ENCODE measurements at regions not wholly inside any gene's neighbourhood (a gene's known extent, or its start where the extent isn't known, plus 50 kb on each side); places are given as distances from the start of the nearest gene placed in this dataset.

DNA sequence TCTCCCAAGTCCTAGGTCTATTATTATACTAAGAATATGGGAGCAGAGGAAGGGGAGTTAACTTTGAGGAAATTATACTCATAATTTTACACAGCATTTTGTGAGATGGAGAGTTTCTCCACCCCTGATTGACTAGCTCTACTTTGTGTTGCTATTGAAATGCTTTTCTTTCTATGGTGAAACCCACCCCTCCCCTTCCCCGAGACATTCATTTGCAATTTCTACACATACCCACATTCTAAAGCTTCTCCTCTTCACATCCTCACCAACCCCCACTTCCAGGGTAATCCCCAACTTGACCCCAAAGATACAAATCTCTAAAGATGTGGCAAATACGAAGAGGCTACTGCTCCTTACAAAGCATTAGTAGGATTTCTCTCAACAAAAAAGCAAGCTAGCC is 992.2 kb downstream of the BCL11A start:
- no peaks in the 10 kb centered on the region for H3K36me3 ChIP-seq (replicated peaks in 1 of 2; ENCODE audit: control extremely low read depth in 1 of 2, control insufficient read depth in 1 of 2, extremely low read depth in 1 of 2, insufficient read depth in 2 of 2, low read length in 1 of 2)
- no peaks in the 10 kb centered on the region for H3K79me2 ChIP-seq (ENCODE audit: control insufficient read depth, insufficient read depth, low read length)
- H3K4me2 ChIP-seq (replicated peaks; ENCODE audit: low read depth, low read length, poor library complexity, severe bottlenecking): no peak overlapping the region
- ATAC-seq (ENCODE audit: low read depth): no peak
- TF ChIP-seq, protein P1, sequence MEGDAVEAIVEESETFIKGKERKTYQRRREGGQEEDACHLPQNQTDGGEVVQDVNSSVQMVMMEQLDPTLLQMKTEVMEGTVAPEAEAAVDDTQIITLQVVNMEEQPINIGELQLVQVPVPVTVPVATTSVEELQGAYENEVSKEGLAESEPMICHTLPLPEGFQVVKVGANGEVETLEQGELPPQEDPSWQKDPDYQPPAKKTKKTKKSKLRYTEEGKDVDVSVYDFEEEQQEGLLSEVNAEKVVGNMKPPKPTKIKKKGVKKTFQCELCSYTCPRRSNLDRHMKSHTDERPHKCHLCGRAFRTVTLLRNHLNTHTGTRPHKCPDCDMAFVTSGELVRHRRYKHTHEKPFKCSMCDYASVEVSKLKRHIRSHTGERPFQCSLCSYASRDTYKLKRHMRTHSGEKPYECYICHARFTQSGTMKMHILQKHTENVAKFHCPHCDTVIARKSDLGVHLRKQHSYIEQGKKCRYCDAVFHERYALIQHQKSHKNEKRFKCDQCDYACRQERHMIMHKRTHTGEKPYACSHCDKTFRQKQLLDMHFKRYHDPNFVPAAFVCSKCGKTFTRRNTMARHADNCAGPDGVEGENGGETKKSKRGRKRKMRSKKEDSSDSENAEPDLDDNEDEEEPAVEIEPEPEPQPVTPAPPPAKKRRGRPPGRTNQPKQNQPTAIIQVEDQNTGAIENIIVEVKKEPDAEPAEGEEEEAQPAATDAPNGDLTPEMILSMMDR (IDR thresholded peaks at IDR 0.05): no peak
- no peak for TF ChIP-seq EZH2 (IDR thresholded peaks at IDR 0.05; ENCODE audit: borderline replicate concordance, insufficient read depth, low read depth, low read length, poor library complexity, severe bottlenecking)
- no peak overlapping the region for H3K9ac ChIP-seq (ENCODE audit: low read length)
- H4K20me1 ChIP-seq (ENCODE audit: control insufficient read depth, insufficient read depth, low read length, poor library complexity, severe bottlenecking): no peaks in the 10 kb centered on the region
- H3K4me3 ChIP-seq (ENCODE audit: control extremely low read depth in 1 of 5, extremely low read depth in 1 of 5, insufficient read depth in 1 of 5, low read depth in 2 of 5, low read length in 4 of 5): no peak overlapping the region
- H3K27ac ChIP-seq (ENCODE audit: low read length in 2 of 2): no peak overlapping the region
- no peak overlapping the region for H3K27ac Mint-ChIP-seq
- no peaks in the 10 kb centered on the region for H3K4me1 ChIP-seq (ENCODE audit: control insufficient read depth in 2 of 2, insufficient read depth in 2 of 2, low read length in 2 of 2)
- H3K9me3 Mint-ChIP-seq (ENCODE audit: insufficient read depth): no peaks in the 10 kb centered on the region
- peaks cover 7% of the 10 kb centered on the region for H3K27me3 Mint-ChIP-seq
- POLR2A ChIA-PET: no interaction called here
- no peak overlapping the region for H2AFZ ChIP-seq (ENCODE audit: insufficient read depth, low read depth, low read length, poor library complexity, severe bottlenecking)
- intact Hi-C loops (cut with micrococcal nuclease): no loop called here
- no peak overlapping the region for H3K4me3 Mint-ChIP-seq
- no peak for DNase-seq
- no peaks in the 10 kb centered on the region for H3K9me3 ChIP-seq (ENCODE audit: control extremely low read depth in 1 of 3, control insufficient read depth in 2 of 3, insufficient read depth in 1 of 3, low read length in 2 of 3)
- H3K4me1 Mint-ChIP-seq: no peaks in the 10 kb centered on the region
- WGBS (ENCODE audit: insufficient coverage): 88% methylated on average over 1 of the region's 2 CpGs
- H3K27me3 ChIP-seq (replicated peaks in 1 of 4; ENCODE audit: control extremely low read depth in 1 of 4, control insufficient read depth in 3 of 4, insufficient read depth in 4 of 4, low read length in 3 of 4): no peaks in the 10 kb centered on the region
- CTCF ChIA-PET: no interaction called here

DNA sequence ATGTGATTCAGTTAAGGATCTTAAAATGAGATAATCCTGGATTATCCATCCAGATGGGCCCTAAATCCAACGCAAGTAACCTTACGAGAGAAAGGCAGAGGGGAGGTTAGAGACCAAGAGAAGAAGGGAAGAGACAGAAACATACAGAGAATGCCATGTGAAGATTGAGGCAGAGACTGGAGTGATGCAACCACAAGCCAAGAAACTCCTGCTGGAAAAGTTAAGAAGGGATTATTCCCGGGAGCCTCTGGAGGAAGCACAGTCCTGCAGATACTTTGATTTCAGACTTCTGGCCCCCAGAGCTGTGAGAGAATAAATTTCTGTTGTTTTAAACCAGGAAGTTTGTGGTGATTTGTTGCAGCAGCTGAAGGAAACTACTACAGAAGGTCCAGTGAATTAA is 992.7 kb downstream of the BCL11A start:
- no peak overlapping the region for H3K4me3 ChIP-seq (ENCODE audit: control extremely low read depth in 1 of 5, extremely low read depth in 1 of 5, insufficient read depth in 1 of 5, low read depth in 2 of 5, low read length in 4 of 5)
- ATAC-seq (ENCODE audit: low read depth): no peak
- H3K79me2 ChIP-seq (ENCODE audit: control insufficient read depth, insufficient read depth, low read length): no peaks in the 10 kb centered on the region
- H3K4me1 ChIP-seq (ENCODE audit: control insufficient read depth in 2 of 2, insufficient read depth in 2 of 2, low read length in 2 of 2): no peaks in the 10 kb centered on the region
- no peak overlapping the region for H3K9ac ChIP-seq (ENCODE audit: low read length)
- WGBS (ENCODE audit: insufficient coverage): 81% methylated on average over 3 of the region's 3 CpGs
- no peaks in the 10 kb centered on the region for H3K36me3 ChIP-seq (replicated peaks in 1 of 2; ENCODE audit: control extremely low read depth in 1 of 2, control insufficient read depth in 1 of 2, extremely low read depth in 1 of 2, insufficient read depth in 2 of 2, low read length in 1 of 2)
- H3K9me3 ChIP-seq (ENCODE audit: control extremely low read depth in 1 of 3, control insufficient read depth in 2 of 3, insufficient read depth in 1 of 3, low read length in 2 of 3): no peaks in the 10 kb centered on the region
- intact Hi-C loops (cut with micrococcal nuclease): no loop called here
- H3K27ac ChIP-seq (ENCODE audit: low read length in 2 of 2): no peak overlapping the region
- Mint-ChIP-seq H3K27ac (no peak overlapping the region), H3K27me3 (peaks cover 7% of the 10 kb centered on the region), H3K9me3 (ENCODE audit: insufficient read depth) (no peaks in the 10 kb centered on the region), H3K4me3 (no peak overlapping the region), H3K4me1 (no peaks in the 10 kb centered on the region)
- no peaks in the 10 kb centered on the region for H4K20me1 ChIP-seq (ENCODE audit: control insufficient read depth, insufficient read depth, low read length, poor library complexity, severe bottlenecking)
- CTCF ChIA-PET: no interaction called here
- no peak overlapping the region for H2AFZ ChIP-seq (ENCODE audit: insufficient read depth, low read depth, low read length, poor library complexity, severe bottlenecking)
- no peak overlapping the region for H3K4me2 ChIP-seq (replicated peaks; ENCODE audit: low read depth, low read length, poor library complexity, severe bottlenecking)
- DNase-seq: no peak
- no peaks in the 10 kb centered on the region for H3K27me3 ChIP-seq (replicated peaks in 1 of 4; ENCODE audit: control extremely low read depth in 1 of 4, control insufficient read depth in 3 of 4, insufficient read depth in 4 of 4, low read length in 3 of 4)
- TF ChIP-seq, protein P1 (IDR thresholded peaks at IDR 0.05): no peak
- TF ChIP-seq EZH2 (IDR thresholded peaks at IDR 0.05; ENCODE audit: borderline replicate concordance, insufficient read depth, low read depth, low read length, poor library complexity, severe bottlenecking): no peak
- POLR2A ChIA-PET: no interaction called here
